ENCODE measurements at regions not wholly inside any gene's neighbourhood (a gene's known extent, or its start where the extent isn't known, plus 50 kb on each side); places are given as distances from the start of the nearest gene placed in this dataset.

DNA sequence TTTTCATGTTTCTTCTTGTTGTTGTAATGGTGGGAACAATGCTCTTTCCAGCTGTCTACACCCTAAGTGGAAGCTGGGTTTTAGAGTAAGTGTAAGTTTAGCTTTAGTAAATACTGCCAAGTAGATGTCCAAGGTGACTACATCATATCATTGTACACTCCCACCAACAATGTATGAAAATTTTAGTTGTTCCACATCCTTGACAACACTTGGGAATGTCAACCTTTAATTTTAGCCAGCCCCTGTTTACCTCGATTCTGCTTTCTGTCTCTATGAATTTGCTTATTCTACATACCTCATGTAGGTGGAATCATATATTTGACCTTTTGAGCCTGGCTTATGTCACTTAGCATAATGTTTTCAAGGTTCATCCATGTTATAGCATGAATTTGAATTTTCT is 93.0 kb downstream of the MTPAP start:
- DNase-seq = no peak

DNA sequence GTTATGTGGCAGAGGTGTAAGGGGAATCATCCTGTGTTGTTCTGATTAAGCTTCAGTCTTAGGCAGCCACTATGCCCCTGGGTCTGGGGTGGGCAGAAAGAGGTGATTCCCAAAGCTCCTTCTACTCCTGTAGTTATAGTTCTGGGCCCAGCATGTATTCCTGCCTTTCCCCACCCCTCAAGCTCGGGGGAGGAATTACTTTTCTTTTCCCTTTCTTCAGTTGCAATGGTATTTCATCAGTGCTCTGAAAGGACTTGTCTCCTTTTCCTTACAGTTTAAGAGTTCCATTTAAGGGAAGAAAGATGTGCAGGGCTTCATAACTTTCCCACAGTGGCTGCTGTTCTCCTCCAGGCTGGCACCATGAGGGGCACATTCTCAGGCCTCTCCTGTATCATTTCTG is 94.2 kb downstream of the MTPAP start:
- DNase-seq = no peak

DNA sequence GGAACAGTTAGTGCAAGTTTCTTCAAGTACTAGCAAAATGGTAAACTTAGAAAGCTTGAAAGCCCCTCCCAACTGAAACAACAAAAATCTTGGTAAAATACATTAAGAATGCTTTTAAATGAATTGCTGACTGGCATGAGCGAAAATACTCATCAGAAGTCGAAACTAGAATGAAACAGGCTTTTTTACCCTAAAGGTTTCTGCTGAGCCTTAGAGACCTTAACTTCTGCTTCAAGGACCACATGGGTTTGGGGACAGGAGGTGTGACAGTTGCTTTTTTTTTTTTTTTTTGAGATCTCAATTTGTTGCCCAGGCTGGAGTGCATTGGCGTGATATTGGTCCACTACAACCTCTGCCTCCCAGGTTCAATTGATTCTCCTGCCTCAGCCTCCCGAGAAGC is 100.3 kb downstream of the MTPAP start:
- no peak for DNase-seq

DNA sequence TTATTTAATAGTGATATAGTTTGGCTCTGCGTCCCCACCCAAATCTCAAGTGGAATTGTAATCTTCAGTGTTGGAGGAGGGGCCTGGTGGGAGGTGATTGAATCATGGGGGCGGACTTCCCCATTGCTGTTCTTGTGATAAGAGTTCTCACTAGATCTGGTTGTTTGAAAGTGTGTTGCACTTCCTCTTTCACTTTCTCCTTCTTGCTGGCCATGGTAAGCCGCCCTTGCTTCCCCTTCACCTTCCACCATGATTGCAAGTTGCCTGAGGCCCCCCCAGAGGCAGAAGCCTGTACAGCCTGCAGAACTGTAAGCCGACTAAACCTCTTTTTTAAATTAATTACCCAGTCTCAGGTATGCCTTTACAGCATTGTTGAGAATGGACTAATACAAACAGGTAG is 101.4 kb downstream of the MTPAP start:
- no peak for DNase-seq

DNA sequence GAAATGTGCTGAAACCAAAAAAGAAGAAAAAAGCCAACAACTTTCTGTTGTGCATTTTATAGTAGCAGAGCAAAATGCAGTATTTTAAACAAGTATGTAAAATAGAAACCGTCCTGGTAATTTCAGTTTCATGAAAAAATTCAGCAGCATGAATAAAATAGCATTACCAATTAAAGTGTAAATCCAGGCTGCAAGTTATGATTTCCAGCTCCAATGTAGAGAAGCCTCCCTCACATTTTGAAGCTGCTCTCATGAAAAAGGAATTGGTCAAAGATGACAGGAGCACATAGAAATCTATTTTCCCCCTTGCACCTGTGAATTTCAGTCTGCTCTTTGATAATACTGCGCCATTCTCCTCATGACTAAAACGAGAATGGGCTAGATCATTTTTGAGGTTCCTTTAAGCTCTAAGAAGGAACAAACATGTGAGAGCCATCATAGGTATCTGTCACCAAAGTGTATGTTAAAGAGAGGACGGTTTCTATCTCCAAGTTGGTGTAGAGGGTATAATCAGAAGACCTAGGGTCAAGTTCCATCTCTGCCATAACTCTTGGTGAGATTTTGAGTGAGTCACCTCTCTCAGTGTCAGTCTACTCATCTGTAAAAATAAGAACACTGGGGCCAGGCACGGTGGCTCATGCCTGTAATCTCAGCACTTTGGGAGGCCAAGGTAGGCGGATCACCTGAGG is 107.5 kb downstream of the MTPAP start:
- DNase-seq = no peak

DNA sequence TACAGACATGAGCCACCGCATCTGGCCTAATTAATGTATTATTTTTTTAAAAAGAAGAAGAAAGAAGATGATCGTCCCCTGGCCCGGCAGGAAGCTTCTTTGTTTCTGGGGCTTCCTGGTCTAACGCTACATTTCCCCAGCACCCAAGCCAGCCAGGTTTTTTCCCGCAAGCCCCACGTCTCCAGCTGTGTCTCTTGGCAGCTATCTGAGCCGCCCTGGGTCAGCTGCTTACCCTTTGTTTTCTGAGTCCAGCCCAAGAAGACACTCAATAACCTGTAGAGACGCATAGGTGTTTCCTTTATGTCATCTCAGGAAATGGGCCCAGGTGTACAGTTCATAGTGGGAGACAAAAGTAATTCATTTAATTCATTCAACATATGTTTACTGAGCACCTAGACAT is 110.2 kb downstream of the MTPAP start:
- peak; percentile 70 for DNase-seq

DNA sequence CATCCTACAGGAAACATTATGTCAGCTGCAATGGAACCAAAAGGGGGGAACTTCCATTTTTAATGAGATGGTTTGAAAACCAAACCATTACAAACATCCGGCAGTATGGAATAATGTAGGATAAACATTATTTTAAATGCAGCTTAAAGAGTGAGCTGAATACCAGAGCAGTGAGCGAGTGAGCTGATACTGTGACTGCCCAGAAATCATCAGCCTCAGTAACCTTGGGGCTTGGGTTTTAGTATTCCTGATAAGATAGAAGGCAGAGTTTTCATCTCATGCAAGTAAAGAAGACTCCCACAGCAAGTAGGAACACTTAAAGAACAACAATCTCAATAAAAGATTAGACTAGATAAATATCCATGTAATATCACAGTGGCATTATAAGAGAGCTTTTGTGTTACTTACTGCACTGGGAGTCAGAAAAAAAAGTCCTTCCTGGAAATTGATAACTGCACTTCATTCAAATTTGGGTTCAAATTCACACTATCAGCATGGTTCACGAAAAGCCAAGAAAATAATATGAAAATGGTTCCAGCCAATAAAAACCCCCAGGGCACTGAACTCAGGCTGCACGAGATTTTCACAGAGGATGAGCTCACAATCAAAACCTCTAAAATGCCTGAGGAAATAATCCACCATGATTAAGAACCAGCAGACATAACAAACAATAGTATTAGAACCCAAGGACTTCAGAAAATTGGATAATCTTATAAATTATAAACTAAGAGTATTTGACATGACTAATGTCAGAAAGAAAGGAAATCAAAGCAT is 115.7 kb downstream of the MTPAP start:
- DNase-seq = no peak

DNA sequence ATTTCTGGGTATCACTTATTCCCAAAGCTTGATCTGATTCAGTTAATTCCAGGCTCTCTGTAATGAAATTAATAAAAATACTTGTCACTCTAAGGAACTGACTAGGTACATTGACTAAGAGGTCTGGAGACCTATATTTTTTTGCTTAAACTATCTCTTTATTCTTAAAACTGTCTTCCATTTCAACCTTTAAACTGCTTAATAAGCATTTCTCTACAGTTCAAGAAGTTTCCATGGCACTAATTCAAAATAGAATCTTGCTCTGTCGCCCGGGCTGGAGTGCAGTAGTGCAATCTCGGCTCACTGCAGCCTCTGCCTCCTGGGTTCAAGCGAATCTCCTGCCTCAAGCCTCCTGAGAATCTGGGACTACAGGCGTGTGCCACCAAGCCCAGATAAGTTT is 117.4 kb downstream of the MTPAP start:
- no peak for DNase-seq

DNA sequence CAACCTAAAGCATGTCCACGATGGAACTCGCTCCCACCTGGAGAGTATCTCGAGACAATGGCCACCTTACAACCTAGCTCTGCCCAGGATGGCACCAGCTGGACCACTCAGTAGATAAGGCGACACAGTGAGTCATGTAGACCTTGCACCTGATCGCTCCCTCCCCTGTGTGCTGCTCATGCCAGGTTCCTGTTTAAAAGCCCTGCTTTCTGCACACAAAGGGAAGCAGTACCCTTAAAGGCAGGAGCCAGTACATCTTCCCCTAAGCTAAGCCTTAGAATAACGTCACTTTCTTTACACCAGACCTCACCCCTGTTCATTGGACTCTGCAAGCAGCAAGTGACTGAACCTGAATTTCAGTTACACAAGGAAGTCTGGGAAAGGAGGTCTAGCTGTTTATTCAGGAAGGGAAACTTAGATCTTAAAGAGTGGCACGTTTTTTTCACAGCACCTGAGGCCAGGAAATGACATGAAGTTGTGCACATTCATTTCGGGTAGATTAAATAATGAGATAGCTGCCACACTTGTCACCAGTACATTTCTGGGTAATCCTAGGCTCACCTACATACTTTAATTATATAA is 117.9 kb downstream of the MTPAP start:
- no peak for DNase-seq

GRCh38 chr10:30229536-30229935 is 119.5 kb downstream of the MTPAP start:
- no peak for DNase-seq

GRCh38 chr10:30228417-30229036 is 120.6 kb downstream of the MTPAP start:
- DNase-seq = no peak

- no peak for DNase-seq
These were observed 121.6 kb downstream of the MTPAP start for GRCh38 chr10:30227481-30227880.

GRCh38 chr10:30219971-30220751 is 128.9 kb downstream of the MTPAP start:
- no peak for DNase-seq

GRCh38 chr10:30216821-30217220 is 132.3 kb downstream of the MTPAP start:
- no peak for DNase-seq

DNA sequence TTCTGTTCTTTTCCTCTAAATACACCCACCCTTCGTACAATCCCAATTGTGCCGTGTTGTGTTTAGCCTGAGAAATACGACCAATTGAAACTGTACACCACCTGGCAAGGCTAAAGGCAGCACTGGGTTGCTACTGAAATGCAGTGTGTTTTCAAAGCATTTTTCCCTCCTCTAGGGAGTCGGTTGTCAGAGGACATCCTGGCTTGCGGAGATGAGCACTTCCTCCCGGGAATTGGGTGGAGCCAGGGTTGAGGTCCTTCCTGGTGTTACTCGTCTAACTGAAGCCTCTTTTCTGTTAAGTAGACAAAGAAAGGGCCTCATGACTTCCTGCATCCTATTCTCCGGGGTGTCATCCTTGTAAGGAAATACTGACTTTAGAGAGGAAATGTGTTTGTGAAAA is 133.5 kb downstream of the MTPAP start:
- no peak for DNase-seq

- DNase-seq = no peak
These were observed 133.9 kb downstream of the MTPAP start for GRCh38 chr10:30215141-30215540.

DNA sequence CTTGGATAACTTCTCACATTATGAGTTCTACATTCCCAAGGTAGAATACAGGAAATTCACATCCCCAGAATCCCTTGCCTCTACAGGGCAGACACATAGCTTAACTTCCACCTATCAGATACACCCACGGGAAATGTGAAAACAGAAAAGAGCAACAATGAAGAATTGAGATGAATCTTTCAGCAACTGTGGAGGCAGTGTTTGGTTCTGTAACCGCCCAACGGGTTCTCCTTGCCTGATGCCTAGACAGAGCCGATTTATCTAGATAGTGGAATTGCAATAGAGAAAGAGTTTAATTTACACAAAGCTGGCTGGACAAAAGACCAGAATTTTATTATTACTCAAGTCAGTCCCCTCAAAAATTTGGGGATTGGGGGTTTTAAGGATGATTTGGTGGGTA is 138.8 kb downstream of the MTPAP start:
- no peak for DNase-seq

DNA sequence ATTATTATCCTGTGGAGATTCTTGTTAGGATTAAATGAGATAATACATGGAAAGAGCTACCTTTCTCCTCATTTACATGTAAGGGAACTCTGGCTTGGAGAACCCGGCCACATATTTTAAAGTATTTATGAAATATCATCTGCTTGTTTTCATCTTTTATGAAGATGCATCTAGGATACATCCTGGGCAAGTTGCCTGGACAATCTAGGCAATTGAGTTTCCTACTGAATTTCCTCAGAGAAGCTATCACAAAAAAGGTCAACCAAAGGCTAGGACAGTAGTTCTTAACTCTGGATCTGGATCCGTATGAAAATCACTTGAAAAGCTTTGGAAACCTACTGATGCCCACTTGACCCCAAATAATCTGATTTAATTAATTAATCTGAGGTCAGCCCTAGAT is 140.7 kb downstream of the MTPAP start:
- no peak for DNase-seq

DNA sequence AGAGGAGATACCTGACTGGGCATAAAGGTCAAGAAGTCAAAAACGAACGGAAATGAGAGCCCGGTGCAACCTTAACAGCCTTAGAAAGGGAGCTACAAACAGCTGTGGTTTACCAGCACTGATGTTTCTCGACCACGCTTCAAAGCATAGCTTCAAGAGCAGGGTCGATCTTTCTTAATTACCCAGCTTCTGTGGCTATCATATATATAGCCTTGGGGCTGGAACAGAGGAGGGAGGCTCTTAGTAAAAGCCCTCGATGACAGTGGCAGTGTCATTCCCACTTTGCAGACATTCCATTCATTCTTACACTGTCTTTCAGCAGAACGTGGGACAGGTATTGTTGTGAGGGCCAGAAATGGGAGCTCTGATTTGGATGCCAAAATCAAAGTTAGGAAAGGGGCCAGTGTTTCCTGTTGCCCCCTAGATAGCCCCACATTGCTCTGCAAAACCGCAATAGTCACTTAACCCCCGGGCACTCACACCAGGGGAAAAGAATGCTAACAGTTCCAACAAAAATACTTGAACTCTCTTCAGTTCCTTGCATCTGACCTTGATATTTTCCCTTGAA is 141.5 kb downstream of the MTPAP start:
- no peak for DNase-seq

- no peak for DNase-seq
These were observed 140.6 kb upstream of the JCAD start for GRCh38 chr10:30200017-30200415.

DNA sequence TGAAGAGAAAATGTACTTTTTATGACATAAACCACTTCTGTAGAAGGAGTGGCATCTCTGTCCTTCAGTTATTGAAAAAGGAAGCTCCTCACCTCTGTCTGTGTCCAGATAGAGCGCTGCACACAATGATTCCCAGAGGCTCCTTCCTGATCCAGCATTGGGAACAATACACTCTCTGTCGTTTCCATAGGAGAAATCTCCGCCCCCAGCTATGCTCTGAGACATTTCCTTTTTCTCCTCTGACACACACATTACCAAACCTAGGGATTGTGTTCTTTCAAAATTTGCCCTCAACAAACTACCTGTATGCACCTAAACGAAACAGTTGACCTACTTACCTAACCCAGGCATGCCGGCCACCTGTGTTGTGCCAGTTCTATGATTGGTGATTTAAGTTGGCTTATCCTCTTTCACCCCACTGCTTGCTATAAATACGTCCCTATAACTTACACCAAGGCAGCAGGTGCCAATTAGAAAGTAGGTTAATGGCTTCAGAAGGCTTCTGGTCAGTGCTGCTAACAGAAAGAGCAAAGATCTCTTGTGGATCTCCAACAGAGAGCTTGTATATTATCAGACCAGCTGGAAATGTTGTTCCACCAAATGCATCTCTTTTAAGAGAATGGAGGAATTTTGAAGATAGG is 140.1 kb upstream of the JCAD start:
- DNase-seq = peak; percentile 16

- DNase-seq = peak; percentile 0
These were observed 137.8 kb upstream of the JCAD start for GRCh38 chr10:30197186-30197585.
